ENCODE measurements at regions not wholly inside any gene's neighbourhood (a gene's known extent, or its start where the extent isn't known, plus 50 kb on each side); places are given as distances from the start of the nearest gene placed in this dataset.

DNA sequence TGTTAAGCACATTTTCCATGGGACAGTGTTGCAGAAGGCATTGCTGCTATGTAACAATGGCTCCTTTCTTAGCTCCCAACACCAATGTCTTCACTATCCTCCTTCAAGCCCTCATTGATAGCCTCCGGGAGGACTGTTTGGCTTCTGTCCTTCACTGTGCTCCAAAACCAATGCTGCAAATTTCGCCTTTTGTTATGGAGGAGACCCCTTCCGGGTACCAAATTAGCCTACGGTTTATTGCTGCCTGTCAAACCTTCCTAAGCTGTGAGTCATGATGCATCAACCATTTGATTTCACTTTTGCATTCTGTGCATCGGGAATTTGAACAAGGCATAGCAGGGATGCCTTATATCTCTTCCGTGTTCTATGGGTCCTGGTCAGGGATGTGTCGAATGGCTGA lies 432.9 kb downstream of the GATA3 start:
- TF ChIP-seq, protein P1, sequence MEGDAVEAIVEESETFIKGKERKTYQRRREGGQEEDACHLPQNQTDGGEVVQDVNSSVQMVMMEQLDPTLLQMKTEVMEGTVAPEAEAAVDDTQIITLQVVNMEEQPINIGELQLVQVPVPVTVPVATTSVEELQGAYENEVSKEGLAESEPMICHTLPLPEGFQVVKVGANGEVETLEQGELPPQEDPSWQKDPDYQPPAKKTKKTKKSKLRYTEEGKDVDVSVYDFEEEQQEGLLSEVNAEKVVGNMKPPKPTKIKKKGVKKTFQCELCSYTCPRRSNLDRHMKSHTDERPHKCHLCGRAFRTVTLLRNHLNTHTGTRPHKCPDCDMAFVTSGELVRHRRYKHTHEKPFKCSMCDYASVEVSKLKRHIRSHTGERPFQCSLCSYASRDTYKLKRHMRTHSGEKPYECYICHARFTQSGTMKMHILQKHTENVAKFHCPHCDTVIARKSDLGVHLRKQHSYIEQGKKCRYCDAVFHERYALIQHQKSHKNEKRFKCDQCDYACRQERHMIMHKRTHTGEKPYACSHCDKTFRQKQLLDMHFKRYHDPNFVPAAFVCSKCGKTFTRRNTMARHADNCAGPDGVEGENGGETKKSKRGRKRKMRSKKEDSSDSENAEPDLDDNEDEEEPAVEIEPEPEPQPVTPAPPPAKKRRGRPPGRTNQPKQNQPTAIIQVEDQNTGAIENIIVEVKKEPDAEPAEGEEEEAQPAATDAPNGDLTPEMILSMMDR (IDR thresholded peaks at IDR 0.05; ENCODE audit: low read length) = no peak
- no peak for TF ChIP-seq EZH2 (IDR thresholded peaks at IDR 0.05; ENCODE audit: borderline replicate concordance, low read length)
